Omental fat pad (tissue), 3 donors: ENCODE measurements at regions not wholly inside any gene's neighbourhood (a gene's known extent, or its start where the extent isn't known, plus 50 kb on each side); places are given as distances from the start of the nearest gene placed in this dataset.

ENCODE experiments used
- ATAC-seq: fragments of 150-250 bp; one replicate; pipeline ENCODE4 v1.9.1; 2016; ENCODE audit warnings: mild to moderate bottlenecking, moderate library complexity; ENCODE audit not compliant: low FRiP score
- DNase-seq: peaks from one replicate; pipeline ENCODE4 v3.0.0-alpha.2; 2019; ENCODE audit warnings: low spot score
- TF ChIP-seq, protein P1 (sequence below), 3 donors: fragments of 450-650 bp; IDR thresholded peaks; one replicate each; pipeline ENCODE4 v1.5.1; 2016 to 2017; ENCODE audit warnings: antibody characterized with exemption in 3 of 3, mild to moderate bottlenecking in 3 of 3, moderate library complexity in 2 of 3

DNA sequence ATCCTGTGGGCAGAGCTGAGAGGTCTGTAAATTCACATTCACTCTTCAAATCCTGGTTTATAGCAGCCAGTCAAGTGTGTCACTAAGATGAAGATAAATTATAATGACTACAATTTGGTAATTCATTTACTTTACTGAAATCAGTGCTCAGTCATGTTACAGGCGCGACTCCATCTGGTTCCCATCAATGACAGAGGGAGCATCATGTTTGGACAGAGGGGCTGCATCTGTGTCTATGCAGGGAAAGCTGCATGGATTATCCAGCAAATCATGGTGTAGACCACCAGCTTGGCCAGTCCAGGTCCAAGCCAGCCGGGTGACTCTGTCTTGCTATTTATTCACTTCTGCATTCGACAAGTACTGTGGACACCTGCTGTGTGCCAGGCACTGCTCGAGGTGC, 214.1 kb upstream of the ZNF32 start:
- DNase-seq, result no peak
- ATAC-seq, result no peak
- TF ChIP-seq, protein P1, sequence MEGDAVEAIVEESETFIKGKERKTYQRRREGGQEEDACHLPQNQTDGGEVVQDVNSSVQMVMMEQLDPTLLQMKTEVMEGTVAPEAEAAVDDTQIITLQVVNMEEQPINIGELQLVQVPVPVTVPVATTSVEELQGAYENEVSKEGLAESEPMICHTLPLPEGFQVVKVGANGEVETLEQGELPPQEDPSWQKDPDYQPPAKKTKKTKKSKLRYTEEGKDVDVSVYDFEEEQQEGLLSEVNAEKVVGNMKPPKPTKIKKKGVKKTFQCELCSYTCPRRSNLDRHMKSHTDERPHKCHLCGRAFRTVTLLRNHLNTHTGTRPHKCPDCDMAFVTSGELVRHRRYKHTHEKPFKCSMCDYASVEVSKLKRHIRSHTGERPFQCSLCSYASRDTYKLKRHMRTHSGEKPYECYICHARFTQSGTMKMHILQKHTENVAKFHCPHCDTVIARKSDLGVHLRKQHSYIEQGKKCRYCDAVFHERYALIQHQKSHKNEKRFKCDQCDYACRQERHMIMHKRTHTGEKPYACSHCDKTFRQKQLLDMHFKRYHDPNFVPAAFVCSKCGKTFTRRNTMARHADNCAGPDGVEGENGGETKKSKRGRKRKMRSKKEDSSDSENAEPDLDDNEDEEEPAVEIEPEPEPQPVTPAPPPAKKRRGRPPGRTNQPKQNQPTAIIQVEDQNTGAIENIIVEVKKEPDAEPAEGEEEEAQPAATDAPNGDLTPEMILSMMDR (IDR thresholded peaks at IDR 0.05), result no peak

DNA sequence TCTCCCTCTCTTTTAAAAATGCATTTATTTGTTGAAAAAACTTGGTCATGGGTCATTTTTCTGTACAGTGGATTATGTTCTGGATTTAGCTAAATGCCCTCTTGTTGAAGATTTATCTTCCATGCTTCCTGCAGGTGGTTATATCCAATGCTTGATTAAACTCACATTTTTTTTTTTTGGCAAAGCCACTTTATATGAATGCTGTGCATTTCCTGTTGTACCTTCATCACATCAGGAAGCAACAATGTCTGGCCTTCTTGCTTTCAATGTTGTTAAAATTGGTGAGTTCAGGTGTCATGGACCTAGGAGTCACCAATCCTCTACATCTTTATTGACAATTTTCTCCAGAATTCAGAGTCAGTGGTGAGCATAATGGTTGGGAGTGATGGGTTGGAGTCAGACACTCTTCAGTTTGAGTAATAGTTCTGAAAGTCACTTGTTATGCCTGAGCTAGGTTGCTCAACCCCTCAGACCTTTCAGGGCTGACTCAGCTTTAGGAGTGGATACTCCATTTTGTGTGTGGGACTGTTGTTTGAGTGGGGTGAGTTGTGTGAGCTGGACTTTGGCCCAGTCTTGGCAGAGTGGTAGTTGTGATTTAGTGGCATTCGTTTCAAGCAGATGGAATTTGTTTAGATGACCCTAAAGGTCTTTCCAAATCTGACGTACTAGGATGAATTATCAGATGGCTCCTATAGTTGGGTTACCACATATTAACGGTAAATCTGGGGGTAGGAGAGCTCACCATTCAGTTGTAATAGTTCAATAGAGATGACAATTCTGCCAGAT, 213.5 kb upstream of the ZNF32 start:
- TF ChIP-seq, protein P1 (IDR thresholded peaks at IDR 0.05), result no peak
- DNase-seq (no peak), ATAC-seq (peak; percentile 86)

DNA sequence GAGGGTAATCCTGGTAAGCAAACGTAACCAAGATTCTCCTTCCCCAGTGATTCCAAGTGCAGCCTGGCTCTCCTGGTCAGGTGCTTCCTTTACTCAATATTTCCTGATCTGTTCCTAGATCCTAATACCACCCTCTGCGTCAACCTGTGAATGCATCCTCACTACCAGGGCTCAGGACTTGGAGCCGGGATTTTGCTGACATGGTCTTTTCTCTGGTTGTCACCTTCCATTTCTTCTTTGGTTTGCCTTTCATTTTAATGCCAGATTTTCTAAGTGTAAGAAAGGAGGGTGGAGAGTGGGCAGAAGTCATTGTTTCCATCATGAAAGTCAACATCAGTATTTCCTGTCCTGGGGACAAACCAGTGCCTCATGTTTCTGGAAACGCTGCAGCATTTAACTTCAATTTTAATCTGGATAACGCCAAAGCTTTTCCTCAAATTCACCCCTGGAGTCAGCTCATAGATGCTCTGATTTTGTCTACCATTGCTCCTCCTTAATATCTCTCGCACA, 210.4 kb upstream of the ZNF32 start:
- DNase-seq (no peak), ATAC-seq (no peak)
- TF ChIP-seq, protein P1 (IDR thresholded peaks at IDR 0.05), result no peak

DNA sequence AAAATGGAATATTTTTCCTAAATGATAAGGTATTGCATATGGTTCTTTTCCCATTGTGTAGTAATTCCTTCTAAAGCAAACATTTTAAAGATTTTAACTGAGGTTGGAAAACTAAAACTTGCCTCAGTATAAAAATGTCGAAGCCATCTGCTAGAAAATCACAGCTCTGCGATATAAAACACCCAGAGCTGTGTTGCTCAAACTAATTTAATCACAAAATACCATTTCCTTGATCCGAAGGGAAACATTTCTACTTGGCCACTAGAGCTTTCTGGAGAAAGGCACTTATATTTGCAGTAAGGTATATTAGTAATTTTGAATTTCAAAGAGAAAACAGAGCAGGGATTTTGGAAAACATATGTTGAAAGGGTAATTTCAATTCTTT, 209.2 kb upstream of the ZNF32 start:
- TF ChIP-seq, protein P1 (IDR thresholded peaks at IDR 0.05), result no peak
- no peak for ATAC-seq

DNA sequence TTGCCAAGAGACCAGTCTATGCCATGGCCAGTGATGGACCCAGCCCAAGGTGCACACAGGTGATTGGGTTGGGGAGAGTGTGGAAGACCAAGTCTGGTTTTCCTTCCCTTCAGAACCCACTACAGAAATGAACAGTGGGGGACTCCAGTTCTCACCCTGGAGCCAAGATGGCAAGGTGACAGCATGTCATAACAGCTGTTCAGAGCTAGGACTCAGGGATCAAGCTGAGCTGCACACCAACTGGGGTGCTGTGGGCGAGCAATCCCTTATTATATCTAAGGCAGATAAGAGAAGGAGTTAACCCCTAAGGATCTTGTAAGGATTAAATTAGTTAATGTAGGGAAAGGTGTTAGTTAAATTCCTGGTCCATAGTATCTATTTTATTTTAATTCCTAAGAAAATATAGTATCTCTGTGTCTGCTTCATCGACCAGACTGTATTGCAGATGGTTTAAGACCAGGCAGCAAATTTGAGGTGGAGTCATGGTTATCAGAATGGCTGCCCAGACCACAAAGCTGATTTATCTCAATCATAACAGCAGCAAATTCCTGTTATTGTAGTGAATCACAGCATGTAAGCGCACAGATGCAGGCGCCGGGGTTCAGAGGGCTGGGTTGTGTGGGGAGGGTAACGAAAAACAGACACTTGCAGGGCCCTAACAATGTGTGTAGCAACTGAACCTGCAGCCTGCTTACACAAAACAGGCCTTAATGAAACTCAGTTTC, 208.7 kb upstream of the ZNF32 start:
- TF ChIP-seq, protein P1 (IDR thresholded peaks at IDR 0.05), result no peak
- ATAC-seq (no peak), DNase-seq (no peak)

More for the DNA sequence above, 209.2 kb upstream of the ZNF32 start:
- DNase-seq, result no peak

DNA sequence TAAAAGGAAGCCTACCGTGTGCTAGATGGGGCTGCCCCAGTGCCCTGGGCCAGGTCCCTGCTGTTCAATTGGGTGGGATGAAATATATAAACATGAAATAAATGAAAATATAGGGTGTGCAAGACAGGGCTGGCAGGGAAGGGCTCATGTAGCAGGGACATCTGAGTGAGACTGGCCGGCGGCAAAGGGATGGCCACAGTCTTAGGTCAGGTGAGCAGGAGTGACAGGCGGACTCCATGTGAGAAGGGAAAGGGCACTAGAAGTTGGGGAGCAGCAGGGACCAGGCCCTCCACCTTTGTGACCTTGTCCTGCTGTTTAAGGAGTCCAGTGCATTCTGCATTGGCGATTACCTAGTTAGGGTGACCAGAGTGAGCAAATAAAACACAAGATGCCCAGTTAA, 207.6 kb upstream of the ZNF32 start:
- no peak for DNase-seq
- TF ChIP-seq, protein P1 (IDR thresholded peaks at IDR 0.05), result no peak

More for the DNA sequence above, 207.6 kb upstream of the ZNF32 start:
- no peak for ATAC-seq
